GM21360 (cell line): ENCODE measurements at regions not wholly inside any gene's neighbourhood (a gene's known extent, or its start where the extent isn't known, plus 50 kb on each side); places are given as distances from the start of the nearest gene placed in this dataset.
"Not testable (repeated sequence)": the region's sequence is repeated elsewhere in the genome, so short reads cannot be mapped to it uniquely, and the experiment has no call there.

Experiments used
- ATAC-seq: cut with Tn5 transposase; IDR thresholded peaks from one replicate; pipeline ENCODE4 v1.9.1; 2021; ENCODE audit warnings: mild to moderate bottlenecking, moderate library complexity; ENCODE audit not compliant: unreplicated experiment

DNA sequence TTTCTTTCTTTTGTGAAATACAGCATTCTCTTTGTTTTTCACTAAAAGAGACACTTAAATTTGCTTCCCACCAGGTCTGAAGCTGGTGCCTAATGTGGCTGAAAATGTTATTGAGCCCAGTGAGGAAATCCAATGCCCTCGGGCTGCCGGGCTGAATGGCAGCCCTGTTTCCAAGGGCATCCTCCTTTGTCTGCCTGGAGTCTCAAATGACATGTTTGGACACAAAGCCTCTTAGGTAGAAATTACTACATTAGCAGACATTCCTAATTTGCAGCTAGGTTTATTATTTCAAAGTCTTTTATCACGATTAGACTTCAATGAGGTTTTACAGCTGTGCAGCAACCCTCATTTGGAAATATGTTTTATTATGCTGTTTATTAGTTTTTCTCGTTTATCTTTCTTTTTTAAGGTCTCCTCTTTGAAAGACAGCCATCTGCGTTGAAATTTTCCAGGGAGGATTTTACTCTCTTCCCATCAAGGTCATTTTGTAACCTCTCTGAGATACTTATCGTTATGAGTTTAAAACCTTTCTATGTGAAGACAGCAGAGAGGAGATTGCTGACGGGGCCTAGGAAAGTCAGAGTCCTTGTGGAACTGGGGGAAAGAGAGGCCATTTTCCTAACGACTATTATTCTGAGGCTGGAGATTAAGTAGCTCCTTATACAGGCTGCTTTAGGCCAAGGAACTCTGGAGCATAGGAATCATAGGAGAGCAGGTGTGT, 59.0 kb upstream of the ZNF532 start:
- ATAC-seq = no peak

DNA sequence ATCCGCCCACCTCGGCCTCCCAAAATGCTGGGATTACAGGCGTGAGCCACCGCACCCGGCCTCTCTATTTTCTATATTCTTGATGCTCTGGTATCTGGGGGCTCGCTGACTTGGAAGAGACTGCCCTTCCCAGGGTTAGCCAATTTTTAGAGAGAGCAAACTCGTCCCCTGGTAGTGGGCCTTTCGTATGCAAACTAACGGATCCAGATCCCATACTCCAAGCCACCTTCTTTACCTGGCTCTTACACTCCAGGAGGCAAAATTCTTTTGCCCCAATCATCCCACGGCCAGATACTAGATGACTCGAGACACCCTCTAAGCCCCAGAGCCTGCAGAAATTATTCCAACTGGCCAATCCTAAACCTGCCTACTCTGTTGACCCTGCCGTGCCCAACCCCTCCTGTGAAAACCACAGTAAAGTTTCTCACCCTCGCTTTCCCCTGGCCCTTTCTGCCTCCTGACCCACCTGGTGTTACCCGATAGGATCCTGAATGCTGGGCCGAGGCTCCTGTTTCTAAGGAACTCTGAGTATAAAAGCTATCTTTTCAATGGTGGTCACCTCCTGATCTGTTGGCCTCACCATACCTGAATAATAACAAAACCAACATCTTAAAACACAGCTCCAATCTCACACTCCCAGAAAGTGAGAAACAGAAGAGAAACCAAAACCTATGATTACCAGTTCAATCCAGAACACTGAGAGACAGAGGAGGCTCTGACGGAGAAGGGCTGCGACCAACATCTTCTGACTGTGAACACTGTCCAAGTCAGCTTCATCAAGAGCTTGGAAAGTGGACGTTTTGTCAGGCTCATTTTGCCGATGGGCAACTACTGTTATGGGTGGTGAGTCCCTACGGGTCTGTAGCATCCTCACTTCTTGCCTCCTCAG, 57.6 kb upstream of the ZNF532 start:
- ATAC-seq = peak; percentile 97

DNA sequence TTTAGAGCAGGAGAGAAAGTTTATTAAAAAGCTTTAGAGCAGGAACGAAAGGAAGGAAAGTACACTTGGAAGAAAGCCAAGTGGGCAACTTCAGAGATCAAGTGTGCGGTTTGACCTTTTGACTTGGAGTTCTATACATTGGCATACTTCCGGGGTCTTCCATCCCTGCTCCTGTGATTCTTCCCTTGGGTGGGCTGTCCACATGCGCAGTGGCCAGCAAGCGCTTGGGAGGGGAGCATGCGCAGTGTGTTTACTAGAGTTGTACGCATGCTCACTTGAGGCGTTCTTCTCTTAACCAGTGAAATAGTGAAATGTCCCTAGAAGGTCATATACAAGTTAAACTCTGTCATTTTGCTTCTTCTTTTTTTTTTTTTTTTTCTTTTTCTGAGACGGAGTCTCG, 56.9 kb upstream of the ZNF532 start:
- ATAC-seq = no peak

DNA sequence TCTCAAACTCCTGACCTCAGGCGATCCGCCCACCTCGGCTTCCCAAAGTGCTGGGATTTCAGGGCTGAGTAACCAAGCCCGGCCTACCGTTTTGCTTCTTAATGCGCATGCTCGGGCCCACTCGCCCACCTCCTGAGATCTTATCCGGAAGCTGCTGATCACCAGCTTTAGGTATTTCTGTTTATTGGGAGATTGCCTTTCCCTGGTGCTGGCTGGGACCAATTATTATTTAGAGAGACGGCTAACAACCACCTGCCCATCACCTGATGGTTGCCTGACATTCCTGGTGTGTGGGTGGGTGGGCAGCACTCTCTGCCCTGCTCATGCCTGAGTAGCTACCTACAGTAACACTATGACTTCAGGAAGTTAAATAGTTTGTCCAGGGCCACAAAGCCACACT, 56.3 kb upstream of the ZNF532 start:
- no peak for ATAC-seq

DNA sequence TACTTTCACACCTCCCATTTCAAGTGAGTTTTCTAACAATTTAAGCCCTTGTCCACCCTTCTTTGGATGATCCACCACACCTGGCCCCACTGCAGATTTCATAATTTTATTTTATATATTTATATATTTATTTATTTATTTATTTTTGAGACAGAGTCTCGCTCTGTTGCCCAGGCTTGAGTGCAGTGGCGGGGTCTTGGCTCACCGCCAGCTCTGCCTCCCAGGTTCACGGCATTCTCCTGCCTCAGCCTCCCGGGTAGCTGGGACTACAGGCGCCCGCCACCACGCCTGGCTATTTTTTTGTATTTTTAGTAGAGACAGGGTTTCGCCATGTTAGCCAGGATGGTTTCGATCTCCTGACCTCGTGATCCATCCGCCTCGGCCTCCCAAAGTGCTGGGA, 52.8 kb upstream of the ZNF532 start:
- not testable (repeated sequence) for ATAC-seq

DNA sequence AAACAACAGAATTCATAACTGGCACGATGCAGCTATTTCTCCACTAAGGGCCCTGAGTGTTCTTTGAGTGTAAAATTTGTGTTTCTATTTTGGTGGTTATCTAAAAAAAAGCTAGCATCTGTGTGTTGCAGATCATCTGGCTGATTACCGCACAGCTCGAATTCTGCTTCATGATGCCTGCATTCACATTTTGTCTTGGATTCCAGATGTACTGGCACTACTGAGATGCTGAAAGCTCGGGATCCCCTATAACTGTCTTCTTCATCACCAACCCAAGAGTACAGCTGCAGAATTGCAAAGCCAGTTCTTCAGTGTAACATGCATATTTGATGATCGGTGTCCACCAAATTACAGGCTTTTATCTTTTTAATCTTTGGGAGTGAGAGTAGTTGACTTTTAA, 51.6 kb upstream of the ZNF532 start:
- no peak for ATAC-seq

DNA sequence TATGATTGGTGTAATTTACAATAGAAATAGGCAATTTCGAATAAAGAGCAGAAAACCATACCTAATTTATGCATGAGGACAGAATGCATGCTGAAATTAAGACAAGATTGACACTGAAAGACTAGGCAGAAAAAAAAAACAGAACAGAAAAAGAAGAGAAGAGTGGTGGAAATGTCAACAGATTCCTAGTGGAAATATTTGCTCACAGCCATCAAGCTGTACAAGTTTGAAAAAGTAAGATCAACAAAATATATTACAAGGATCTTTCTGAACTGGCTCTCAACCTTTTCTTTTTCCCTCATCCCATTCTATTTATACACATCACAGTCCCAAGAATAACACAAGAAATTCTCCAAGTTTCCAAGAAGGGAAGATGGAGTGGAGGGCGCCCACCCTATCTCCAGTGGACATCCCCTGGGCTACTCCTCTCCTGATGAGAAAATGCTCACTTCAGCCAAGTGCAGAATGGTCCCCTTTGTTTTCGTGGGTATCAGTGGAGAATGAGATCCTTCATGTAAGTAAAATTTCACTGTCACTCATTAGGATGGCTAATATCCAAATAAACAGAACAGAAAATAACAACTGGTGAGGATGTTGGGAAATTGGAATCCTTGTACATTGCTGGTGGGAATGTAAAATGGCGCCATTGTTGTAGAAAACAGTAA, 51.0 kb upstream of the ZNF532 start:
- no peak for ATAC-seq

DNA sequence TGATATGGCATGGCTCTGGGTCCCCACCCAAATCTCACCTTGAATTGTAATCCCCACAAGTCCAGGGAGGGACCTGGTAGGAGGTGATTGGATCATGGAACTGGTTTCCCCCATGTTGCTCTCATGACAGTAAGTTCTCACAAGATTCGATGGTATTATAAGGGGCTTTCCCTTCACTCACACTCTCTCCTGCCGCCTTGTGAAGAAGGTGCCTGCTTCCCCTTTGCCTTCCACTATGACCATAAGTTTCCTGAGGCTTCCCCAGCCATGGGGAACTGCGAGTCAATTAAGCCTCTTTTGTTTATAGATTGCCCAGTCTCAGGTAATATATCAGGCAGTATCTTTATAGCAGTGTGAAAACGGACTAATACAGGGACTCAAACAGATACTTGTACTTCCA, 50.4 kb upstream of the ZNF532 start:
- ATAC-seq = no peak
